ENCODE measurements at regions not wholly inside any gene's neighbourhood (a gene's known extent, or its start where the extent isn't known, plus 50 kb on each side); places are given as distances from the start of the nearest gene placed in this dataset.

DNA sequence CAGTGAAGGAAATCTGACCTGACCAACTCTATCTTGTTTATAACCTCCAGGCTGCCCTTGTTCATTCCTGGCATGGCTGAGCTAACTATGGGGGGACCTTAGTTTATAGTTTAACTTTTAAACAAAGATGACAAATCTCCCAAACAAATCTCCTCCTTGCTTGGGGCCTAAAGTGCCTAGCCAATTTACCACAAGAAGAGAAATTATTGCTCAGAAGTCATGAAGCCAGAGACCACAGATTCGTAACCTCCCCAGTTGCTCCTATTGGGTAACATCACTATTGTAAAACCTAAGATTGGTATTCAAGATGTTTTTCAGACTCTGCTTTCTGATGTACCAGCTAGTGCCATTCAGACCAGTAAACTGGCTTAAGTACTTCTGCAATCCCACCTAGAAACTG, 649.4 kb upstream of the SLC8A1 start:
- TF ChIP-seq, protein P1, sequence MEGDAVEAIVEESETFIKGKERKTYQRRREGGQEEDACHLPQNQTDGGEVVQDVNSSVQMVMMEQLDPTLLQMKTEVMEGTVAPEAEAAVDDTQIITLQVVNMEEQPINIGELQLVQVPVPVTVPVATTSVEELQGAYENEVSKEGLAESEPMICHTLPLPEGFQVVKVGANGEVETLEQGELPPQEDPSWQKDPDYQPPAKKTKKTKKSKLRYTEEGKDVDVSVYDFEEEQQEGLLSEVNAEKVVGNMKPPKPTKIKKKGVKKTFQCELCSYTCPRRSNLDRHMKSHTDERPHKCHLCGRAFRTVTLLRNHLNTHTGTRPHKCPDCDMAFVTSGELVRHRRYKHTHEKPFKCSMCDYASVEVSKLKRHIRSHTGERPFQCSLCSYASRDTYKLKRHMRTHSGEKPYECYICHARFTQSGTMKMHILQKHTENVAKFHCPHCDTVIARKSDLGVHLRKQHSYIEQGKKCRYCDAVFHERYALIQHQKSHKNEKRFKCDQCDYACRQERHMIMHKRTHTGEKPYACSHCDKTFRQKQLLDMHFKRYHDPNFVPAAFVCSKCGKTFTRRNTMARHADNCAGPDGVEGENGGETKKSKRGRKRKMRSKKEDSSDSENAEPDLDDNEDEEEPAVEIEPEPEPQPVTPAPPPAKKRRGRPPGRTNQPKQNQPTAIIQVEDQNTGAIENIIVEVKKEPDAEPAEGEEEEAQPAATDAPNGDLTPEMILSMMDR (conservative IDR thresholded peaks at IDR 0.05): no peak
- no peak for TF ChIP-seq ZFX (IDR thresholded peaks at IDR 0.05)
